ENCODE measurements at regions not wholly inside any gene's neighbourhood (a gene's known extent, or its start where the extent isn't known, plus 50 kb on each side); places are given as distances from the start of the nearest gene placed in this dataset.

DNA sequence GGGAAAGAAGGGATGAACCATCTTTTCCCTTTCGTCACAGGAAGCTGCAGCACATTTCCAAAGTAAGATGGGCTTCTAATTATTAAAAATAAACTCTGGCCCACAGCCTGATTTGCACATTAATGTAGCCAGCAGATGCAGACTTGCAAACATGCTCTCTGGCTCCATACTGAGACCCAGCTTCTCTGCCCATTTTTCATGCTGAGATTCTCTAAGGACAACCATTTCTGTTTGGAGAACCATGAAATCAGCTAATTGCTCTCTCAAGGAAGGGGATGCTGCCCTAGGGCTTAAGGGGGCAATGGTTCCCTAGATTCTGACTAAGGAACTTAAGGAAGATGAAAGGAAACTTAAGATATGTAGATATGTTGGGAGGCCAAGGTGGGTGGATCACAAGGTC lies 63.0 kb upstream of the CES5A start:
- DNase-seq: no peak

DNA sequence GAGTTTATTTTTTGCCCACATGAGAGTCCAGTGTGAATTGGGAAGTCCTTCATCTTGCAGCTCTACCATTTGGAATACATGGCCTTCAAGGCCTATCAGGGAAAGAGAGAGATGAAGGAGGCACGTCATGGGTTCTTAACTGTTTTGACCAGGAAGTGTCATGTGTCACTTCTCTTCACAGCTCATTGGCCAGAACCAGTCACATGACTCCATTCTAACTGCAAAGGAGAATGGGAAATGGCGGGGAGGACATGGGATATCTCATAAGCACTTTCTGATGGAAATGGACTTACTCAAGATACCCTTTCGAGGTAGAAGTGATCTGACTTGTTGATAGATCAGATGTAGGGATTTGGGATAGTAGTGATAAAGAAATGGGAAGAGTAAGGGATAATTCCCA lies 57.9 kb upstream of the CES5A start:
- no peak for DNase-seq

DNA sequence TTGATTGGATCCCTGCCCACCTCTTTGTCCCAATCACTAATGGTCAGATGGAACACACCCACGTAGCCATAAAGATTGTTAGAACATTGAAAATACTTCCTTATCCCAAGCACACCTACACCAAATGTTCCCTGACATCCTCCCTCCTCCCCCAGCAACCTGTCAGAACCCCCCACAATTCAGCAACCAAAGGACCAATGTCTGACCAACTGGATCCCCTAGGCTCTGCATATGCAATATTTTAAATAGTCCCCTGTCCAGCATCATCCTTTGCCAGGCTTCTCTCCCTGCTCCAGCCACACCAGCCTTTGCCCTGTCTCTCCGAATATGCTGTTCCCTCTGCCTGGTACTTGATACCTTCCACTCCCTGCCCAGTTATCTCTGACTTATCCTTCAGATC lies 54.9 kb upstream of the CES5A start:
- DNase-seq: no peak

DNA sequence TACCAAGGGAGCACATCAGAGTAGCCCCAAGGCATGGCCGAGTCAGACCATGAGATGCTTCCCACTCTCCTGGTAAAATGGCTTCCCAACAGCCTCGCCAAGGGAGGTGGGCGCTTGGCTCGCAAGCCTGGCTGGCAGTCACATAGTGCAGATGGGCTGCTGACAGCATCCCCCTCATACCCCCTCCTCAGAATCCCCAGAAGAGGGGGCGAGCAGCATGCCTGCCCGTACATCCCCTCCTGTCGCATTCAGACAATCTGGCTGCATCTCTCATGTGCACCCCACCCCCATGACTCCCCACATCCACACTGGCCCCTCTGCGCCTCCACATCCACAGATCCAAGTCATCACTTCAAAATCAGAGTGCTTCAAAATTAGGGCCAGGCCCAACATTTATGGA lies 54.0 kb upstream of the CES5A start:
- no peak for DNase-seq

DNA sequence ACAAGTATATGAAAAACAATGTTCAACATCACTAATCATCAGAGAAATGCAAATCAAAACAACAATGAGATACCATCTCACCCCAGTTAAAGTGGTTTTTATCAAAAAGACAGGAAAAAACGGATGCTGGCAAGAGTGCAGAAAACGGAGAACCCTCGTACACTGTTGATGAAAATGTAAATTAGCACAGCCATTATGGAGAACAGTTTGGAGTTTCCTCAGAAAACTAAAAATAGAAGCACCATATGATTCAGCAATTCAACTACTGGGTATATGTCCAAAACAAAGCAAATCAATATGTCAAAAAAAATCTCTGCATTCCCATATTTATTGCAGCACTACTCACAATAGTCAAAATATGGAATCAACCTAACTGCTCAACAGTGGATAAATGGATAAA lies 50.1 kb upstream of the CES5A start:
- no peak for DNase-seq
